NCI-H345 (cell line): ENCODE measurements at regions not wholly inside any gene's neighbourhood (a gene's known extent, or its start where the extent isn't known, plus 50 kb on each side); places are given as distances from the start of the nearest gene placed in this dataset.
"Not testable (repeated sequence)": the region's sequence is repeated elsewhere in the genome, so short reads cannot be mapped to it uniquely, and the experiment has no call there.

Source experiments
- DNase-seq: peaks from one replicate; lab custom pipeline; 2025; lab: John Stamatoyannopoulos, UW

DNA sequence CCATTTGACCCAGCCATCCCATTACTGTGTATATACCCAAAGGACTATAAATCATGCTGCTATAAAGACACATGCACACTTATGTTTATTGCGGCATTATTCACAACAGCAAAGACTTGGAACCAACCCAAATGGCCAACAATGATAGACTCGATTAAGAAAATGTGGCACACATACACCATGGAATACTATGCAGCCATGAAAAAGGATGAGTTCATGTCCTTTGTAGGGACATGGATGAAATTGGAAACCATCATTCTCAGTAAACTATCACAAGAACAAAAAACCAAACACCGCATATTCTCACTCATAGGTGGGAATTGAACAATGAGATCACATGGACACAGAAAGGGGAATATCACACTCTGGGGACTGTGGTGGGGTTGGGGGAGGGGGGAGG, 242.7 kb upstream of the FOXF1 start:
- not testable (repeated sequence) for DNase-seq

- no peak for DNase-seq
Observed at GRCh38 chr16:86270696-86271095, 239.6 kb upstream of the FOXF1 start.

- no peak for DNase-seq
Observed at GRCh38 chr16:86272744-86273143, 237.6 kb upstream of the FOXF1 start.

- no peak for DNase-seq
Observed at GRCh38 chr16:86277221-86277620, 233.1 kb upstream of the FOXF1 start.

DNA sequence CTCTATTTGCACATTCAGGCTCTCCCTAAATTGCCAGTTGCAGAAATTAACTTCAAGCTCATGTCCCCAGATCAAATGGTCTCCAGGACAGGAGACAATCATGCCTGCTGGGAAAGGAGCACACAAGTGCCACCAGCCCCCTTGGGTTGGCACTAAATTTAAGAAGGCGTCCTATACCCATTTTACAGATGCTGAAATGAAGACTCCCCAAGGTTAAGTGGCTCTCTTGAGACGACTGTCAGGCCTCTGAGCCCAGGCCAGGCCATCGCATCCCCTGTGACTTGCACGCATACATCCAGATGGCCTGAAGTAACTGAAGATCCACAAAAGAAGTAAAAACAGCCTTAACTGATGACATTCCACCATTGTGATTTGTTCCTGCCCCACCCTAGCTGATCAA, 232.5 kb upstream of the FOXF1 start:
- DNase-seq = not testable (repeated sequence)

GRCh38 chr16:86281421-86281820, 228.9 kb upstream of the FOXF1 start:
- DNase-seq = no peak

GRCh38 chr16:86283944-86284343, 226.4 kb upstream of the FOXF1 start:
- no peak for DNase-seq

DNA sequence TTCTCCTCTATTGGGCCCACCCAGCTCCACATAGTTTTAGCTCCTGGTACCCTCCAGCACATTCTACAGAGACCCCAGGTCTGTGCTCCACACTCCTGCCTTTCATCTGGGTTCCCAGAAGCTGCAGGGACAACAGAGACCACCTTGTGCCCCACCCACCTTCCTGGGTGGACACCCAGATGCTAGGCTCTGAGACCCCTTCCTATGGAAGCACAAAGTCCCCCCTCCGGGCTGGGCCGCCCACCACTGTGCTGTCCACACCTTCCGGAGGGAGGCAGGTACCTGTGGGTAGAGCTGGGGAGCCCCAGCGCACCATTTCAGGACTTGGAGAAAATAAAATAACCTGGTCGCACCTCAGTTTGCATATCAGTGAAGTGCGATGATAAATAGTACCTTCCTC, 224.9 kb upstream of the FOXF1 start:
- no peak for DNase-seq

GRCh38 chr16:86285938-86286921, 224.1 kb upstream of the FOXF1 start:
- no peak for DNase-seq

DNA sequence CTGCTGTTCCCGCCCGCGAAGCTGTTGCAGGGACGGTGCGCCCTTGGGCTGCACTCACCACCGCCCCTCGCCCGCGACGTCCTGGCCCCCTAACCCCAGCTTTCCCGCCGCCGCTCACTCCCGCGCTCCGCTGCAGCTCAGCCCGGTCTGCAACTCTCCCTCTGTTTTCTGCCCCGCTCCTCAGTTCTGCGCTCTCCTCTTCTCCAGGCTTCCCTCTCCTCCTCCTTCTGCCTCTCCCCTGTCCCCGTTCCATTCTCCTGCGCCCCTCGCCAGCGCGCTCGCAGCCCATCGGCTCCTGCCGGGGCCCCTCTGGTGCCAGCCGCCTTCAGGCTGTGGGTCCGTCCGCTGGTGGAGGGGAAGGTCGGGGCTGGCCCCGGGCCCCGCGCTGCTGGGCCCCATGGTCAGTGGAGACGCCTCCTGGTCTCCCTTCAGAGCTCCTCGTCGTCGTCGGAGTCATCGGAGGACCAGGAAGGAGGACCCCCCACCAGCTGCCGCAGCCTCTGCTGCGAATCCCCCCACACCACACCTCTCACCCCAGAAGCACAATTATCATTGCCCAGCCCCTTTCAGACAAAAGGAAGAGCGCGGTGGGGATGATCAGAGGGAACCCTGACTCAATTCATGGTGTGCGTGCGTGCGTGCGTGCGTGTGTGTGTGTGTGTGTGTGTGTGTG, 223.2 kb upstream of the FOXF1 start:
- no peak for DNase-seq

DNA sequence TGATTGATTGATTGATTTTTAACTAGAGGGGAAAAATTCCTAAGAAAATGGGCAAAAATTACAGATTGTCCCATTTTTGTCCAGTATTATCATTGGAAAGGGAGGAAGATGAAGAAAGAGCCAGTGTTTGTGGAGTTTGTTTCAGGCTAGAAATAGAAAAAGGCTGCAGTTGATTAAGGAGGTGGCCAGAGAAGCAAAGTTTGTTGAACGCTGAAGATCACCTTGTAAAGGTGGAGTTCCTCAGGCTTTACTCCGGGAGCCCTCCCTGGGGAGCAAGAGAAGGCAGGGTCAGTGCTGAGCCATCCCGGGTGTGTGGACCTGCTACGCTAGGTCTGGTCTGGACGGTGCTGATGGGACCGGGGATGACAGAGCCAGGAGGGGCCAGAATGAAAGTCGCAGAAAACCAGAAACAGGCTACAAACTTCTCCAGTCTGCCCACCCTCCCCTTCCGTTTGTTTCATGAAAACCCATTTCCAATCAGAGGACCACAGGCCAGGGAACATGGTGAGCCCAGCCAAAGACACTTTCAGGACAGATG, 222.6 kb upstream of the FOXF1 start:
- no peak for DNase-seq

DNA sequence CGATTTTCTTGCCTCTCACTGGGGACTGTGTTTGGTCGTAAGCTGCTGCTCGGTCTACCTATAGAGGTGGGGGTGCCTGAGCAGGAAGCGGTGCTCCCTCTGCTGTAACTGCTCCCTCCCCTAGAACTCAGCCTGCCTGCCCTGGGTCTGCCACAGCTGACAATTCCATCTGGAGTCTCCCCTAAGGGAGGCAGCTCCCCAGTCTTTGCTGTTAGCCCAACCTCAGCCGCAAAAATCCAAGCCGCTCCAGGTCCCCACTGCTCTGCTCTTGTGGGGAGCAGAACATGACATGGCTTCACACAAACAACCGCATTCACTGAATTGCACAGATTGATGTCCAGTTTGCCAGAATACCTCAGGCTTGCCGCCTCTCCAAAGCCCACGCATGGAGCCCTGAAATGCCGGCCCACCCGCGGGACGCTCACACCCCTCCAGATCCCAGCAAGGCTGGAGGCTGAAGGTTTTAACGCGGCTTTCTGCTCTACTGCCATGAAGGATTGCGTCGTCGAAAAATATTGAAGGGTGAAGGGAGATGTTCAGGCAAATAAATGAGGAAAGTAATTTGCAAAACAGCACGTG, 221.5 kb upstream of the FOXF1 start:
- DNase-seq = no peak

GRCh38 chr16:86289304-86289703, 221.0 kb upstream of the FOXF1 start:
- no peak for DNase-seq

DNA sequence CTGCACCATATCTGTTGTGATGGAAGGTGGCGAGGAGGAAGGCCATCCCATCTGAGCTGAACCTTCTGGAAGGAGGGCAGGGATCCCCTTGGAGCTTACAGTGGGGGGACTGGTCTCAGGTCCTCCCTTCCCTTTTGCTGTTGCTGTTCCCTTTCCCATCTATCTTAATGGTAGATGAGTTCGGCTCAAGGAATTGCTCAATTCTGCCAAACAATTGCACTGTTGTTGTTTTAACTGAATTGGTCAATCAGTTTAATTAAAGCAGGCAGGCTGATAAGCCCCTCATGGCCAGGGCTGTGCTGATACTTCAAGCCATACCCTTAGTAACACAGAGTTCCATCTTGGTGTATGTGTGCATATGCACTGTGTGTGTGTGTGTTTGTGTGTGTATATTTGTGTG, 220.4 kb upstream of the FOXF1 start:
- no peak for DNase-seq

GRCh38 chr16:86291491-86291890, 218.8 kb upstream of the FOXF1 start:
- no peak for DNase-seq

DNA sequence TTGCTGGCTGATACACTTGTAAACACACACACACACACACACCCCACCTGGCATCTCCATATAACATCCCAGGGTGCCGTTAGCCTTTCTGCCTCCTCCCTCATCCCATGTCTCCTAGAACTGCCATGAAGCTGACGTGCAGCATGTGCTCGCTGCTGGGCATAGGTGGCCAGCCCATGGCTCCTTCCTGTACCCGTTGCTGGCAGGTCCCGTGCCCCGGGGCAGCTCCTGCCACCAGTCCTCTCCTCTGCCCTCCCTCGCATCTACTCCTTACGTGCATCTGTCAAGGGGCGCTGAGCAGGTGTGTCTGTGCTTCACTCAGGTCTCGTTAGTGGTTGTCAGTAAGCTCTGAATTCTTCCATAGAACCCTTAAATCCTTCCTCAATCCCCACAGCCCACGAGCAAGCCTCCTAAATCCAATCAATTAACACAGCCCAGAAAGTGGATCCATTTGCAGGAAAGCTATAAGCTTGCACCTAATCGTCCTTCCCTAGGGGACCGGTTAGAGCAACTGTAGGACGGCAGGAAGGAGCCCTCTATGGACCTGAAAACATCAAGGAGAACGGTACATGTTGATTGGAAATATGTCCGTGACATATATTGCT, 218.1 kb upstream of the FOXF1 start:
- no peak for DNase-seq

DNA sequence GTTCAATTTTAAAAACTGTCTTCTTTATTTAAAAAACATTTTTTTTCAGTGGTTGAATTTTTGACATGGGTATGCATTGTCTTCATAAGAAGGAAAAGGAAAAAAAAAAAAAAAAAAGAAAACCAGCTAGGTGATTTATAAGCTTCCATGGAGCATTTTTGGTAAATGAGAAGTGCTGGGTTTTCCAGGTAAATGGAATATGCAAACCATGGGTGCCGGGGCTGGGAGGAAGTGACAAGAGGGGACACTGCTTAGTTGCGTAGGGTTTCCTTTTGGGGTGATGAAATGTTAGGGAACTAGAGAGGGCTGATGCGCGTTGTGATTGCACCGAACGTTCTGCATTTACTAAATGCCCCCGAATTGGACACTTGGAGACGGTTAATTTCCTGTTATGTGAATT, 217.4 kb upstream of the FOXF1 start:
- no peak for DNase-seq

DNA sequence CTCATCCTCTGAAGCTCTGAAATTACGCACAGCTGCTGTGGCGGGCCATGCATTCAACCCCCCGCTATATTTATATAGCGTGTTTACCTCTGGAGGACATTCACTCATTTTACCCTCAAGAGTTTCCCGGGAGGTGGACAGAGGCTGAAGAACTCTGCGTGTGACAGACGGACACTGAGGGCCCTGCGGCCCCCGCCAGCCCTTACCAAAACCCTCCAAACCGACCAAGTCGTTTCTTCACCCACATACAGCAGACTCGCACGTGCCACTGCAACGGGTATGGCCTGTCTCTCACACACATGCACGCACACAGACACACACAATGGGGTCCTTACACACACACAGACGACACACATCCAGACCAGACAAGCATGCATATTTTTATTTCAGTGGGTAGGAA, 216.4 kb upstream of the FOXF1 start:
- DNase-seq = no peak

DNA sequence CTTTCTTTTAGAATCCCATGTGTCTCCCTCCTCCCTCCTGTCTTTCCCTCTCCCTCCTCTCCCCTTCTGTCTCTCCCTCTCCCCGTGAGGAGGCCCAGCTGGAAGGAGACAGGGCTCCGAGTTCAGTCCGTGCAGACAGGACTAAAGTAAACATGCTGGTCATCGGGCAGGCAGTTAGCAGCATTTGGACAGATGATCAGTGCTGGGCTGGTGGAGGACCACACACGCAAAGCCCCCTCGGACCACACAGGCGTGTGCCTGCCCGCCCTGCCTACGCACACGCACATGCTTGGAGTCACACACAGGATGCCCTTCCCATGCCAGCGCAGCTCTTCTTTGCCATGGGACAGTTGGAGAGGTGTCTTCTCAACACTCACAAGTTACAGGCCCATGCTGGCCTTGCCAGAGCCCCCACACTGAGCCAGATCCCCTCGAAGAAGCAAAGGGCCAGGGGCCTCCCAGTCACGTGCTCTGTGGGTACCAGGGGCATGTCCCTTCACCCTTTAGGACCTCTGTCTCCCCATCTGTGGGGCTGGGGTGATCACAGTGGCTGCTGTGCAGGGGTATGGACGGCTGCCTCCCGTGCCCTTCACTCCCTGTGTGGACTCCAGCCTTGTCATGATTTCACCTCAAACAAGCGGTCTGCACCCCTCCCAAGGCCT, 215.7 kb upstream of the FOXF1 start:
- DNase-seq = no peak

- DNase-seq = no peak
Observed at GRCh38 chr16:86296256-86296655, 214.1 kb upstream of the FOXF1 start.

- DNase-seq = no peak
Observed at GRCh38 chr16:86297391-86297790, 212.9 kb upstream of the FOXF1 start.
